LNCaP clone FGC (cell line): ENCODE measurements at regions not wholly inside any gene's neighbourhood (a gene's known extent, or its start where the extent isn't known, plus 50 kb on each side); places are given as distances from the start of the nearest gene placed in this dataset.

Experiments
- DNase-seq: peaks from one replicate; pipeline ENCODE4 v3.0.0-alpha.2; 2011; ENCODE audit warnings: low read depth
- H3K4me3 ChIP-seq: 2 replicates; pipeline ENCODE4 v1.5.1; 2011; ENCODE audit warnings: mild to moderate bottlenecking, low read depth, low read length, control low read depth
- CTCF ChIP-seq: IDR thresholded peaks from 2 replicates; pipeline ENCODE4 v1.5.1; 2012; ENCODE audit warnings: mild to moderate bottlenecking; ENCODE audit not compliant: control insufficient read depth, insufficient read depth; ENCODE audit errors: extremely low read depth

GRCh38 chr4:44912980-44913379, 186.6 kb upstream of the GNPDA2 start:
- TF ChIP-seq CTCF, result no peak
- no peak for DNase-seq
- H3K4me3 ChIP-seq, result no peak overlapping the region

GRCh38 chr4:44908565-44908964, 182.2 kb upstream of the GNPDA2 start:
- TF ChIP-seq CTCF, result no peak
- DNase-seq, result no peak
- no peak overlapping the region for H3K4me3 ChIP-seq

GRCh38 chr4:44872246-44872645, 145.9 kb upstream of the GNPDA2 start:
- no peak overlapping the region for H3K4me3 ChIP-seq
- no peak for DNase-seq
- no peak for TF ChIP-seq CTCF

GRCh38 chr4:44871133-44871532, 144.8 kb upstream of the GNPDA2 start:
- TF ChIP-seq CTCF, result no peak
- no peak overlapping the region for H3K4me3 ChIP-seq
- no peak for DNase-seq

- TF ChIP-seq CTCF, result no peak
- no peak overlapping the region for H3K4me3 ChIP-seq
- DNase-seq, result no peak
Measured at GRCh38 chr4:44869985-44870384, 143.6 kb upstream of the GNPDA2 start.

- DNase-seq, result no peak
- TF ChIP-seq CTCF, result peak; percentile 22; the same call in 1 of the 2 replicates
- no peak overlapping the region for H3K4me3 ChIP-seq
Measured at GRCh38 chr4:44869222-44869882, 143.0 kb upstream of the GNPDA2 start.

GRCh38 chr4:44861756-44862155, 135.4 kb upstream of the GNPDA2 start:
- no peak for TF ChIP-seq CTCF
- no peak overlapping the region for H3K4me3 ChIP-seq
- DNase-seq, result no peak
